NB4 (cell line): ENCODE measurements at regions not wholly inside any gene's neighbourhood (a gene's known extent, or its start where the extent isn't known, plus 50 kb on each side); places are given as distances from the start of the nearest gene placed in this dataset.

Experiments
- DNase-seq: peaks from one replicate; pipeline ENCODE4 v3.0.0; 2010; ENCODE audit warnings: low read depth
- H3K4me3 ChIP-seq: one replicate; pipeline ENCODE4 v1.5.1; 2011; ENCODE audit warnings: mild to moderate bottlenecking, low read depth, low read length, moderate library complexity
- CTCF ChIP-seq: IDR thresholded peaks from one replicate; pipeline ENCODE4 v1.5.1; 2012; ENCODE audit warnings: low read depth, low read length
- MAX ChIP-seq: IDR thresholded peaks from 2 replicates; pipeline ENCODE4 v1.6.1; 2011; ENCODE audit warnings: low read depth, low read length
- MYC ChIP-seq: IDR thresholded peaks from 2 replicates; pipeline ENCODE4 v1.6.1; 2011; ENCODE audit warnings: low read depth, low read length
- POLR2A ChIP-seq: IDR thresholded peaks from 2 replicates; pipeline ENCODE4 v1.6.1; 2011; ENCODE audit warnings: mild to moderate bottlenecking; ENCODE audit not compliant: insufficient read length; ENCODE audit errors: extremely low read depth

GRCh38 chr9:35540315-35540714 lies 50.4 kb downstream of the RUSC2 start:
- TF ChIP-seq POLR2A, result no peak
- TF ChIP-seq CTCF, result no peak
- TF ChIP-seq MYC, result no peak
- TF ChIP-seq MAX, result no peak
- no peak for DNase-seq
- no peak overlapping the region for H3K4me3 ChIP-seq

GRCh38 chr9:35546853-35547252 lies 56.9 kb downstream of the RUSC2 start:
- H3K4me3 ChIP-seq, result no peak overlapping the region
- DNase-seq, result no peak
- TF ChIP-seq MYC (no peak), POLR2A (no peak), CTCF (no peak), MAX (no peak)

GRCh38 chr9:35547889-35548418 lies 57.1 kb upstream of the TESK1 start:
- DNase-seq, result no peak
- H3K4me3 ChIP-seq, result no peak overlapping the region
- no peak for TF ChIP-seq MYC
- no peak for TF ChIP-seq MAX
- TF ChIP-seq POLR2A, result no peak
- TF ChIP-seq CTCF, result no peak

- DNase-seq, result no peak
- TF ChIP-seq POLR2A (no peak), MAX (no peak), MYC (no peak), CTCF (no peak)
- no peak overlapping the region for H3K4me3 ChIP-seq
Measured at GRCh38 chr9:35548571-35548970, 56.5 kb upstream of the TESK1 start.

GRCh38 chr9:35549441-35549840 lies 55.6 kb upstream of the TESK1 start:
- no peak overlapping the region for H3K4me3 ChIP-seq
- no peak for TF ChIP-seq POLR2A
- no peak for TF ChIP-seq MAX
- TF ChIP-seq MYC, result no peak
- no peak for TF ChIP-seq CTCF
- DNase-seq, result no peak

GRCh38 chr9:35552376-35552775 lies 52.7 kb upstream of the TESK1 start:
- DNase-seq, result no peak
- TF ChIP-seq CTCF (no peak), MAX (no peak), MYC (no peak), POLR2A (no peak)
- H3K4me3 ChIP-seq, result no peak overlapping the region
